ENCODE measurements at regions not wholly inside any gene's neighbourhood (a gene's known extent, or its start where the extent isn't known, plus 50 kb on each side); places are given as distances from the start of the nearest gene placed in this dataset.

GRCh38 chr1:239993366-239993765 is 98.3 kb upstream of the FMN2 start:
- no peak overlapping the region for H3K27ac ChIP-seq (ENCODE audit: low read depth in 1 of 2, low read length in 2 of 2)
- H3K79me2 ChIP-seq (ENCODE audit: insufficient read depth, low read length): no peaks in the 10 kb centered on the region
- Mint-ChIP-seq H3K27me3 (ENCODE audit: low read depth in 3 of 3) (peaks cover 33 to 57% (median 35%) of the 10 kb centered on the region in 3 donors), H3K4me1 (peaks cover 6% of the 10 kb centered on the region), H3K27ac (no peak overlapping the region), H3K36me3 (peaks cover 0 to 2% of the 10 kb centered on the region in 2 donors), H3K4me3 (no peak overlapping the region), H3K9me3 (peaks cover 0 to 5% (median 2%) of the 10 kb centered on the region in 7 donors)
- H2AFZ ChIP-seq (ENCODE audit: insufficient read depth, low read depth, low read length, poor library complexity, severe bottlenecking): no peak overlapping the region
- H3K9ac ChIP-seq (ENCODE audit: insufficient read depth, low read length, poor library complexity, severe bottlenecking): no peak overlapping the region
- H3K36me3 ChIP-seq (replicated peaks in 1 of 2; ENCODE audit: control insufficient read depth in 1 of 2, insufficient read depth in 2 of 2, low read length in 2 of 2): no peaks in the 10 kb centered on the region
- no peak for DNase-seq
- H3K4me3 ChIP-seq (replicated peaks in 1 of 3; ENCODE audit: low read depth in 2 of 3, low read length in 3 of 3): no peak overlapping the region
- peaks cover 0 to 9% of the 10 kb centered on the region in 2 donors for H3K4me1 ChIP-seq (ENCODE audit: control insufficient read depth in 1 of 2, insufficient read depth in 2 of 2, low read length in 2 of 2)
- peaks cover 36 to 39% of the 10 kb centered on the region in 2 donors for H3K27me3 ChIP-seq (ENCODE audit: control insufficient read depth in 2 of 2, insufficient read depth in 2 of 2, low read length in 2 of 2)
- peaks cover 0 to 5% of the 10 kb centered on the region in 2 donors for H3K9me3 ChIP-seq (replicated peaks in 1 of 2; ENCODE audit: control insufficient read depth in 1 of 2, insufficient read depth in 1 of 2, low read length in 2 of 2)
- intact Hi-C loops (cut with micrococcal nuclease): no loop called here
- WGBS (ENCODE audit: insufficient coverage): 100% methylated on average over 2 of the region's 4 CpGs
- TF ChIP-seq CTCF (IDR thresholded peaks at IDR 0.05): no peak
- H3K4me2 ChIP-seq (replicated peaks; ENCODE audit: extremely low read depth, low read length, poor library complexity, severe bottlenecking): no peak overlapping the region
- no peaks in the 10 kb centered on the region for H4K20me1 ChIP-seq (ENCODE audit: insufficient read depth, low read length)

GRCh38 chr1:239995281-239995680 is 96.4 kb upstream of the FMN2 start:
- Histone ChIP-seq H3K27me3 (ENCODE audit: control insufficient read depth in 2 of 2, insufficient read depth in 2 of 2, low read length in 2 of 2) (peaks cover 49 to 57% of the 10 kb centered on the region in 2 donors), H3K4me2 (replicated peaks; ENCODE audit: extremely low read depth, low read length, poor library complexity, severe bottlenecking) (no peak overlapping the region), H3K4me1 (ENCODE audit: control insufficient read depth in 1 of 2, insufficient read depth in 2 of 2, low read length in 2 of 2) (peaks cover 0 to 9% of the 10 kb centered on the region in 2 donors), H3K4me3 (replicated peaks in 1 of 3; ENCODE audit: low read depth in 2 of 3, low read length in 3 of 3) (no peak overlapping the region), H3K79me2 (ENCODE audit: insufficient read depth, low read length) (no peaks in the 10 kb centered on the region), H3K9me3 (replicated peaks in 1 of 2; ENCODE audit: control insufficient read depth in 1 of 2, insufficient read depth in 1 of 2, low read length in 2 of 2) (peaks cover 0 to 5% of the 10 kb centered on the region in 2 donors), H3K9ac (ENCODE audit: insufficient read depth, low read length, poor library complexity, severe bottlenecking) (no peak overlapping the region), H2AFZ (ENCODE audit: insufficient read depth, low read depth, low read length, poor library complexity, severe bottlenecking) (no peak overlapping the region), H3K36me3 (replicated peaks in 1 of 2; ENCODE audit: control insufficient read depth in 1 of 2, insufficient read depth in 2 of 2, low read length in 2 of 2) (no peaks in the 10 kb centered on the region), H3K27ac (ENCODE audit: low read depth in 1 of 2, low read length in 2 of 2) (no peak overlapping the region), H4K20me1 (ENCODE audit: insufficient read depth, low read length) (no peaks in the 10 kb centered on the region)
- Mint-ChIP-seq H3K27ac (no peak overlapping the region), H3K4me1 (peaks cover 6% of the 10 kb centered on the region), H3K27me3 (ENCODE audit: low read depth in 3 of 3) (peaks cover 48 to 74% (median 53%) of the 10 kb centered on the region in 3 donors), H3K9me3 (peaks cover 0 to 8% (median 4%) of the 10 kb centered on the region in 7 donors), H3K4me3 (peak overlapping the region in 1 of 2 donors; percentile 57), H3K36me3 (peaks cover 0 to 2% of the 10 kb centered on the region in 2 donors)
- TF ChIP-seq CTCF (IDR thresholded peaks at IDR 0.05): no peak
- no CpG with 5 or more reads among the region's 3 CpGs for WGBS (ENCODE audit: insufficient coverage)
- no peak for DNase-seq
- intact Hi-C loops (cut with micrococcal nuclease): no loop called here

Measured in CD14-positive monocyte (primary cell).